Activated naive CD4-positive, alpha-beta T cell treated with anti-CD3 and anti-CD28 coated beads, Interleukin-2, amount 50 U/mL, for 16 hours (primary cell): ENCODE measurements at regions not wholly inside any gene's neighbourhood (a gene's known extent, or its start where the extent isn't known, plus 50 kb on each side); places are given as distances from the start of the nearest gene placed in this dataset.
"Not testable (repeated sequence)": the region's sequence is repeated elsewhere in the genome, so short reads cannot be mapped to it uniquely, and the experiment has no call there.

Experiments used
- DNase-seq: peaks from one replicate; pipeline ENCODE4 v3.0.0-alpha.2; 2020

- no peak for DNase-seq
Measured at GRCh38 chr3:18185624-18186023, 239.5 kb downstream of the SATB1 start.

GRCh38 chr3:18182923-18183322, 242.2 kb downstream of the SATB1 start:
- not testable (repeated sequence) for DNase-seq

GRCh38 chr3:18179521-18179920, 245.6 kb downstream of the SATB1 start:
- no peak for DNase-seq

- DNase-seq = no peak
Measured at GRCh38 chr3:18177271-18177670, 247.9 kb downstream of the SATB1 start.

- DNase-seq = not testable (repeated sequence)
Measured at GRCh38 chr3:18173891-18174290, 251.2 kb downstream of the SATB1 start.

GRCh38 chr3:18159681-18160080, 265.5 kb downstream of the SATB1 start:
- DNase-seq = no peak

- no peak for DNase-seq
Measured at GRCh38 chr3:18153571-18154173, 271.5 kb downstream of the SATB1 start.

- DNase-seq = no peak
Measured at GRCh38 chr3:18151199-18151598, 273.9 kb downstream of the SATB1 start.

GRCh38 chr3:18149935-18150334, 275.2 kb downstream of the SATB1 start:
- DNase-seq = no peak

GRCh38 chr3:18149386-18149785, 275.8 kb downstream of the SATB1 start:
- DNase-seq = no peak

GRCh38 chr3:18144571-18144970, 280.6 kb downstream of the SATB1 start:
- DNase-seq = no peak

- DNase-seq = no peak
Measured at GRCh38 chr3:18143258-18143780, 281.8 kb downstream of the SATB1 start.

- DNase-seq = no peak
Measured at GRCh38 chr3:18137958-18138357, 287.2 kb downstream of the SATB1 start.

- DNase-seq = no peak
Measured at GRCh38 chr3:18135060-18135814, 289.9 kb downstream of the SATB1 start.

GRCh38 chr3:18134386-18135059, 290.6 kb downstream of the SATB1 start:
- no peak for DNase-seq

GRCh38 chr3:18132991-18133390, 292.1 kb downstream of the SATB1 start:
- DNase-seq = no peak

GRCh38 chr3:18127859-18128681, 297.1 kb downstream of the SATB1 start:
- DNase-seq = no peak

GRCh38 chr3:18127174-18127858, 297.8 kb downstream of the SATB1 start:
- DNase-seq = no peak

GRCh38 chr3:18126772-18127171, 298.4 kb downstream of the SATB1 start:
- no peak for DNase-seq

GRCh38 chr3:18124501-18124900, 300.6 kb downstream of the SATB1 start:
- no peak for DNase-seq

- DNase-seq = no peak
Measured at GRCh38 chr3:18122264-18122663, 302.9 kb downstream of the SATB1 start.

- no peak for DNase-seq
Measured at GRCh38 chr3:18121020-18121419, 304.1 kb downstream of the SATB1 start.
